ENCODE measurements at regions not wholly inside any gene's neighbourhood (a gene's known extent, or its start where the extent isn't known, plus 50 kb on each side); places are given as distances from the start of the nearest gene placed in this dataset.

DNA sequence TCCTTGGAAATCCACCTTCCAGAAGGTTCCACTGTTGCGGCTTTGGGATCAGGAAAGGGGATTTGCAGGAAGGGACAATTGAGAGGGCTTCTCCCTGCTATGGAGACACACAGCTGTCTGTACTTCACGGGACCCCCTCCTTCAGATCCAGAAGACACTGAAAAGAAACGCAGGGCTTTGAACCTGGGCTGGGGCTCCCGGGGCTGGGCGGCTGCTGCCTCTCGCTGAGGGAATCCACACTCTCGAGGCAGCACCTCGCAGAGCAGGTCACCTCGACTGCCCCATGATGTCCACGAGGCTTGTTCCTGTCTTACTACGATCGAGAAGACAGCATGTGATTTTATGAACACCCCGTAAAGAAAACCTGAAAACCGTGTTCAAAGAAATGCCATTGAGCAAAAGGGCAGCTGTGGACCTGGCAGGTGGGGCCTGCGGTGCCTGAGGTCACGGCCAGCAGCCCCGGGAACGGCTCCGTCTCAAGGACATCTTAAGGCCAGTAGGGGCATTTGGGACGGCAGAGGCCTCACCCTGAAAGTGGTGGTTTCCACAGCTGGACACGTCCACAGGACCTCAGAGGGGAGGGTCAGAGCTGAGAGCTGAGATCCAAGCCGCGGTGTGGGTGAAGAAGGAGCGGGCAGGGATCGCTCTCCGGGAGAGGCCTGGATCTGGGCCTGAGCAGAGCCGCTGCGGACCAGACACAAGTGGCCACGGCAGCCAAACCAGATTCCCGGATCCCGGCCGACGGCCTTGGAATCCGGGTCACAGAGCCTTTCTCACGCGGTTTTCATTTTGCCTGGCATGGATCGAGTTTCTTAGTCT, 165.7 kb downstream of the RTP5 start:
- TF ChIP-seq, protein P1, sequence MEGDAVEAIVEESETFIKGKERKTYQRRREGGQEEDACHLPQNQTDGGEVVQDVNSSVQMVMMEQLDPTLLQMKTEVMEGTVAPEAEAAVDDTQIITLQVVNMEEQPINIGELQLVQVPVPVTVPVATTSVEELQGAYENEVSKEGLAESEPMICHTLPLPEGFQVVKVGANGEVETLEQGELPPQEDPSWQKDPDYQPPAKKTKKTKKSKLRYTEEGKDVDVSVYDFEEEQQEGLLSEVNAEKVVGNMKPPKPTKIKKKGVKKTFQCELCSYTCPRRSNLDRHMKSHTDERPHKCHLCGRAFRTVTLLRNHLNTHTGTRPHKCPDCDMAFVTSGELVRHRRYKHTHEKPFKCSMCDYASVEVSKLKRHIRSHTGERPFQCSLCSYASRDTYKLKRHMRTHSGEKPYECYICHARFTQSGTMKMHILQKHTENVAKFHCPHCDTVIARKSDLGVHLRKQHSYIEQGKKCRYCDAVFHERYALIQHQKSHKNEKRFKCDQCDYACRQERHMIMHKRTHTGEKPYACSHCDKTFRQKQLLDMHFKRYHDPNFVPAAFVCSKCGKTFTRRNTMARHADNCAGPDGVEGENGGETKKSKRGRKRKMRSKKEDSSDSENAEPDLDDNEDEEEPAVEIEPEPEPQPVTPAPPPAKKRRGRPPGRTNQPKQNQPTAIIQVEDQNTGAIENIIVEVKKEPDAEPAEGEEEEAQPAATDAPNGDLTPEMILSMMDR (IDR thresholded peaks at IDR 0.05; ENCODE audit: partially characterized antibody, unreplicated experiment) = no peak
- Mint-ChIP-seq H3K27ac (ENCODE audit: unreplicated experiment) (no peak overlapping the region), H3K4me3 (ENCODE audit: unreplicated experiment) (no peak overlapping the region), H3K9me3 (ENCODE audit: unreplicated experiment) (peaks cover 4% of the 10 kb centered on the region), H3K36me3 (ENCODE audit: unreplicated experiment) (peaks cover 5% of the 10 kb centered on the region), H3K4me1 (ENCODE audit: low read depth, unreplicated experiment) (no peaks in the 10 kb centered on the region), H3K27me3 (ENCODE audit: unreplicated experiment) (peaks cover 4% of the 10 kb centered on the region)
- no peak for DNase-seq

DNA sequence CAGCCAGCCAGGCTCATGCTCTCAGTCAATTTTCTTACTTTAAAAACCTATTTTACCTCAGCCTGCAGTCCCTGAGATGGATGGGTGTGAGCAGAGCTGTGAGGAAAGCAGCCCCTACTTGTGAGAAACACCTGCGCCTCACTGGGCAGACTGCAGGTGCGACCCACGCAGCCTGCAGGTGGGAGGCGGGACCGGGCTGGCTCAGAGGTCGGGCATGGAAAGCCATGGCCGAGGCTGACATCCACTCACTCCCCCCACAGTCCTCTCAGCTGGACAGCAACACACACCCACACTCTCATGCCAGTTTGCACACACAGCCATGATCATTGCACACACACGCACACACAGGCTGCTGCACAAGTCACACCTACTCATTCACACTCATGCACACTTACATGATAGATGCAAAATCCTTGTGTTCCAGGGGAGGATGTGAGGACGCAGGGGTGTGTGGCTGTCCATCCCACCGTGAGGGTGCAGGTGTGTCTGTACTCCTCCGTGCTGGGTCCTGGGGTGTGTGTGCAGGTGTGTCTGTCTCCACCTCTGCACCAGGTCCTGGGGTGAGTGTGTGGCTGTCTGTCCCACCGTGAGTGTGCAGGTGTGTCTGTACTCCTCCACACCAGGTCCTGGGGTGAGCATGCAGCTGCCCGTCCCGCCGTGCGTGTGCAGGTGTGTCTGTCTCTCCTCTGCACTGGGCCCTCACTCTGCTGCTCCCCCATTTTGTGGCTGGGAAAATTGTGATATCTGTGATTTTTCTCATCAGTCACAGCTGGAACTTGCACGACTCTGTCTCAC, 166.5 kb downstream of the RTP5 start:
- H3K4me1 Mint-ChIP-seq (ENCODE audit: low read depth, unreplicated experiment) = no peaks in the 10 kb centered on the region
- TF ChIP-seq, protein P1 (IDR thresholded peaks at IDR 0.05; ENCODE audit: partially characterized antibody, unreplicated experiment) = no peak
- DNase-seq = no peak
- peaks cover 4% of the 10 kb centered on the region for H3K27me3 Mint-ChIP-seq (ENCODE audit: unreplicated experiment)
- no peak overlapping the region for H3K27ac Mint-ChIP-seq (ENCODE audit: unreplicated experiment)
- H3K36me3 Mint-ChIP-seq (ENCODE audit: unreplicated experiment) = peaks cover 5% of the 10 kb centered on the region
- H3K9me3 Mint-ChIP-seq (ENCODE audit: unreplicated experiment) = peaks cover 4% of the 10 kb centered on the region
- H3K4me3 Mint-ChIP-seq (ENCODE audit: unreplicated experiment) = no peak overlapping the region

DNA sequence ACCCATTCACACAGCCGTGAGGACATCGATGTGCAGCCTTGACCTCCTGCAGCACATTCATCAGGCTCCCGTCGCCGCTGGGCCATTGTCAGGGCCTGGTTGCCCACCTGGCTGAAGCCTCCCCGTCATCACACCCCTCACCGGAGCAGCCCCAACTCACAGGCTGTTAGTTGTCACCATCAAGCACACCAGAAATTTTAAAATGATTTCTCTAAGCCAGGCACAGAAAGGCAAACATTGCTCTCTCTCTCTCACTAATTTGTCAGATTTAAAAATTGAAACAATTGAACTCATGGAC, 167.1 kb downstream of the RTP5 start:
- H3K27me3 Mint-ChIP-seq (ENCODE audit: unreplicated experiment) = peaks cover 4% of the 10 kb centered on the region
- DNase-seq = no peak

DNA sequence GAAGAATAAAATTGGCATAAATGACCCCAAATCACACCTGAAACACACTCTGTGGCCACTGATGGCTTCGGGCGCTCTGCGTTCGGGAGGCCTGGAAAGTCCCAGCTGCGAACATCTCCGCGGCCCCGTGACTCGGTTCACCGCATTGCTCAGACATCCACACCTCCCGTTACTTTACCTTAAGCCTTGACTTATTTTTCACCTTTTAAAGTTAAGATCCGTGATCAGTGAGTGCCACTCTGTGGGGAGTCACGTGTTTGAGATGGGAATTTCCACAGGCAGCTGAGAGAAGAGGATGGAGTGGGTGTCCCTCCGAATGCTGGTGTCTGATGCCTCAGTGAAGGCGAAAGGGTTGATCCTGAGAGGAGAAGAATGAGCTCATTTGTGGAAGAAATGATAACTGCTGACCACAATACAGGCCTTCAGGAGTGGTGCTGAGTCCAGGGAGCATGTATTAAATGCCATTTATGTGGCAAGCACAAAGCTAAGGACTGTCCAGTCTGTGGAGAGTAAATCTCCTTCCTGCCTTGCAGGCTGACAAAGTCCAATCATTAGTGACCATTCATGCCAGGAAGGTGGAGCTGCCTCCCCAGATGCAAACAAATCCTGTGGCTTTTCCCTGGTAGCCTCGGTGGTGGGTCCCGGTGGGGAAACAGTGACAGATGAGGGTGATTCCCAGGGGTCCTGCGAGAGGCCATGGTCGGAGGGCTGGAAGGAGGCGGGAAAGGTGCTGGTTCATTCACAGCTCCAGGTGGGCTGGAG, 168.8 kb downstream of the RTP5 start:
- peaks cover 4% of the 10 kb centered on the region for H3K27me3 Mint-ChIP-seq (ENCODE audit: unreplicated experiment)

More for the DNA sequence above, 167.1 kb downstream of the RTP5 start:
- Mint-ChIP-seq H3K4me1 (ENCODE audit: low read depth, unreplicated experiment) (no peaks in the 10 kb centered on the region), H3K36me3 (ENCODE audit: unreplicated experiment) (peaks cover 5% of the 10 kb centered on the region), H3K9me3 (ENCODE audit: unreplicated experiment) (peaks cover 8% of the 10 kb centered on the region), H3K27ac (ENCODE audit: unreplicated experiment) (no peak overlapping the region), H3K4me3 (ENCODE audit: unreplicated experiment) (no peak overlapping the region)
- TF ChIP-seq, protein P1 (IDR thresholded peaks at IDR 0.05; ENCODE audit: partially characterized antibody, unreplicated experiment) = no peak

More for the DNA sequence above, 168.8 kb downstream of the RTP5 start:
- Mint-ChIP-seq H3K4me1 (ENCODE audit: low read depth, unreplicated experiment) (no peaks in the 10 kb centered on the region), H3K9me3 (ENCODE audit: unreplicated experiment) (peaks cover 9% of the 10 kb centered on the region), H3K36me3 (ENCODE audit: unreplicated experiment) (peaks cover 5% of the 10 kb centered on the region), H3K4me3 (ENCODE audit: unreplicated experiment) (no peak overlapping the region), H3K27ac (ENCODE audit: unreplicated experiment) (no peak overlapping the region)
- TF ChIP-seq, protein P1 (IDR thresholded peaks at IDR 0.05; ENCODE audit: partially characterized antibody, unreplicated experiment) = no peak
- DNase-seq = no peak
